ENCODE measurements at regions not wholly inside any gene's neighbourhood (a gene's known extent, or its start where the extent isn't known, plus 50 kb on each side); places are given as distances from the start of the nearest gene placed in this dataset.

- Mint-ChIP-seq H3K9me3 (peaks cover 1% of the 10 kb centered on the region), H3K27ac (no peak overlapping the region), H3K36me3 (no peaks in the 10 kb centered on the region), H3K27me3 (peaks cover 4% of the 10 kb centered on the region), H3K4me1 (no peaks in the 10 kb centered on the region), H3K4me3 (no peak overlapping the region)
- no peak for DNase-seq
Measured at GRCh38 chr16:9508328-9508936, 417.0 kb downstream of the HAPSTR1 start.

GRCh38 chr16:9509663-9510062, 418.2 kb downstream of the HAPSTR1 start:
- H3K4me3 Mint-ChIP-seq: no peak overlapping the region
- no peaks in the 10 kb centered on the region for H3K27me3 Mint-ChIP-seq
- no peak for DNase-seq
- no peak overlapping the region for H3K27ac Mint-ChIP-seq
- no peaks in the 10 kb centered on the region for H3K4me1 Mint-ChIP-seq
- H3K9me3 Mint-ChIP-seq: peaks cover 5% of the 10 kb centered on the region
- H3K36me3 Mint-ChIP-seq: no peaks in the 10 kb centered on the region

GRCh38 chr16:9511389-9511788, 419.9 kb downstream of the HAPSTR1 start:
- DNase-seq: no peak
- Mint-ChIP-seq H3K9me3 (peaks cover 5% of the 10 kb centered on the region), H3K4me1 (no peaks in the 10 kb centered on the region), H3K27me3 (no peaks in the 10 kb centered on the region), H3K36me3 (no peaks in the 10 kb centered on the region), H3K4me3 (no peak overlapping the region), H3K27ac (no peak overlapping the region)

- no peak overlapping the region for H3K27ac Mint-ChIP-seq
- H3K4me1 Mint-ChIP-seq: no peaks in the 10 kb centered on the region
- H3K9me3 Mint-ChIP-seq: peaks cover 5% of the 10 kb centered on the region
- DNase-seq: no peak
- H3K36me3 Mint-ChIP-seq: no peaks in the 10 kb centered on the region
- no peak overlapping the region for H3K4me3 Mint-ChIP-seq
- H3K27me3 Mint-ChIP-seq: no peaks in the 10 kb centered on the region
Measured at GRCh38 chr16:9516444-9516843, 425.0 kb downstream of the HAPSTR1 start.

- Mint-ChIP-seq H3K27ac (no peak overlapping the region), H3K27me3 (no peaks in the 10 kb centered on the region), H3K9me3 (peaks cover 5% of the 10 kb centered on the region)
Measured at GRCh38 chr16:9518051-9518450, 426.6 kb downstream of the HAPSTR1 start.

GRCh38 chr16:9518581-9518980, 427.1 kb downstream of the HAPSTR1 start:
- Mint-ChIP-seq H3K4me1 (no peaks in the 10 kb centered on the region), H3K27me3 (no peaks in the 10 kb centered on the region), H3K4me3 (no peak overlapping the region), H3K27ac (no peak overlapping the region), H3K9me3 (peaks cover 3% of the 10 kb centered on the region), H3K36me3 (no peaks in the 10 kb centered on the region)
- no peak for DNase-seq

More at GRCh38 chr16:9518051-9518450, 426.6 kb downstream of the HAPSTR1 start:
- no peak for DNase-seq
- Mint-ChIP-seq H3K4me3 (no peak overlapping the region), H3K4me1 (no peaks in the 10 kb centered on the region), H3K36me3 (no peaks in the 10 kb centered on the region)

- H3K4me3 Mint-ChIP-seq: no peak overlapping the region
- no peaks in the 10 kb centered on the region for H3K36me3 Mint-ChIP-seq
- DNase-seq: no peak
- no peak overlapping the region for H3K27ac Mint-ChIP-seq
- no peaks in the 10 kb centered on the region for H3K27me3 Mint-ChIP-seq
- peaks cover 5% of the 10 kb centered on the region for H3K9me3 Mint-ChIP-seq
- no peaks in the 10 kb centered on the region for H3K4me1 Mint-ChIP-seq
Measured at GRCh38 chr16:9521749-9522370, 430.4 kb downstream of the HAPSTR1 start.

- no peaks in the 10 kb centered on the region for H3K27me3 Mint-ChIP-seq
- H3K4me3 Mint-ChIP-seq: no peak overlapping the region
- no peak for DNase-seq
- H3K9me3 Mint-ChIP-seq: peaks cover 6% of the 10 kb centered on the region
- no peaks in the 10 kb centered on the region for H3K36me3 Mint-ChIP-seq
- no peaks in the 10 kb centered on the region for H3K4me1 Mint-ChIP-seq
- no peak overlapping the region for H3K27ac Mint-ChIP-seq
Measured at GRCh38 chr16:9522614-9523013, 431.2 kb downstream of the HAPSTR1 start.

- Mint-ChIP-seq H3K36me3 (no peaks in the 10 kb centered on the region), H3K9me3 (peaks cover 6% of the 10 kb centered on the region), H3K4me1 (no peaks in the 10 kb centered on the region), H3K27me3 (no peaks in the 10 kb centered on the region), H3K4me3 (no peak overlapping the region), H3K27ac (no peak overlapping the region)
- no peak for DNase-seq
Measured at GRCh38 chr16:9523994-9524393, 432.6 kb downstream of the HAPSTR1 start.

- Mint-ChIP-seq H3K27me3 (no peaks in the 10 kb centered on the region), H3K27ac (no peak overlapping the region), H3K9me3 (peaks cover 6% of the 10 kb centered on the region), H3K36me3 (no peaks in the 10 kb centered on the region), H3K4me1 (no peaks in the 10 kb centered on the region), H3K4me3 (no peak overlapping the region)
- DNase-seq: no peak
Measured at GRCh38 chr16:9525037-9525436, 433.6 kb downstream of the HAPSTR1 start.

GRCh38 chr16:9526791-9527190, 435.3 kb downstream of the HAPSTR1 start:
- Mint-ChIP-seq H3K4me3 (no peak overlapping the region), H3K4me1 (no peaks in the 10 kb centered on the region), H3K9me3 (peaks cover 8% of the 10 kb centered on the region)

GRCh38 chr16:9527976-9528375, 436.5 kb downstream of the HAPSTR1 start:
- H3K27me3 Mint-ChIP-seq: no peaks in the 10 kb centered on the region
- H3K9me3 Mint-ChIP-seq: peaks cover 14% of the 10 kb centered on the region
- H3K36me3 Mint-ChIP-seq: no peaks in the 10 kb centered on the region
- no peak overlapping the region for H3K27ac Mint-ChIP-seq
- H3K4me3 Mint-ChIP-seq: no peak overlapping the region
- no peak for DNase-seq
- no peaks in the 10 kb centered on the region for H3K4me1 Mint-ChIP-seq

More at GRCh38 chr16:9526791-9527190, 435.3 kb downstream of the HAPSTR1 start:
- no peaks in the 10 kb centered on the region for H3K36me3 Mint-ChIP-seq
- no peak for DNase-seq
- H3K27ac Mint-ChIP-seq: no peak overlapping the region
- H3K27me3 Mint-ChIP-seq: no peaks in the 10 kb centered on the region

- Mint-ChIP-seq H3K36me3 (no peaks in the 10 kb centered on the region), H3K4me1 (no peaks in the 10 kb centered on the region), H3K27ac (no peak overlapping the region), H3K4me3 (no peak overlapping the region), H3K27me3 (no peaks in the 10 kb centered on the region), H3K9me3 (peaks cover 18% of the 10 kb centered on the region)
- DNase-seq: no peak
Measured at GRCh38 chr16:9528511-9529079, 437.2 kb downstream of the HAPSTR1 start.

GRCh38 chr16:9533042-9533441, 441.6 kb downstream of the HAPSTR1 start:
- Mint-ChIP-seq H3K9me3 (peaks cover 12% of the 10 kb centered on the region), H3K36me3 (no peaks in the 10 kb centered on the region), H3K4me1 (no peaks in the 10 kb centered on the region), H3K27ac (no peak overlapping the region), H3K4me3 (no peak overlapping the region), H3K27me3 (no peaks in the 10 kb centered on the region)
- no peak for DNase-seq

- Mint-ChIP-seq H3K4me3 (no peak overlapping the region), H3K36me3 (no peaks in the 10 kb centered on the region), H3K4me1 (no peaks in the 10 kb centered on the region), H3K27ac (no peak overlapping the region), H3K27me3 (no peaks in the 10 kb centered on the region), H3K9me3 (peaks cover 12% of the 10 kb centered on the region)
- no peak for DNase-seq
Measured at GRCh38 chr16:9534759-9535158, 443.3 kb downstream of the HAPSTR1 start.

- Mint-ChIP-seq H3K4me1 (no peaks in the 10 kb centered on the region), H3K4me3 (no peak overlapping the region), H3K36me3 (no peaks in the 10 kb centered on the region), H3K27ac (no peak overlapping the region), H3K9me3 (peaks cover 9% of the 10 kb centered on the region), H3K27me3 (no peaks in the 10 kb centered on the region)
- no peak for DNase-seq
Measured at GRCh38 chr16:9536905-9537304, 445.5 kb downstream of the HAPSTR1 start.
